Liver (tissue), 3 donors: ENCODE measurements at regions not wholly inside any gene's neighbourhood (a gene's known extent, or its start where the extent isn't known, plus 50 kb on each side); places are given as distances from the start of the nearest gene placed in this dataset.

ENCODE experiments used
- EGR1 ChIP-seq, 2 donors: IDR thresholded peaks; 2 replicates each; pipeline ENCODE4 v1.6.1; 2016 to 2018; ENCODE audit warnings: antibody characterized with exemption in 2 of 2, low read depth in 2 of 2
- HNF4G ChIP-seq: IDR thresholded peaks from 2 replicates; pipeline ENCODE4 v1.6.1; 2016; ENCODE audit warnings: antibody characterized with exemption
- YY1 ChIP-seq: IDR thresholded peaks from 2 replicates; pipeline ENCODE4 v1.6.1; 2016; ENCODE audit warnings: antibody characterized with exemption, mild to moderate bottlenecking
- ZBTB33 ChIP-seq: IDR thresholded peaks from 2 replicates; pipeline ENCODE4 v1.6.1; 2016; ENCODE audit warnings: antibody characterized with exemption
- TF ChIP-seq, protein P1 (sequence below): fragments of 150-350 bp; IDR thresholded peaks from 2 replicates; pipeline ENCODE4 v1.5.1; 2017; ENCODE audit warnings: improper control_type of control experiment, low read depth, low read length; ENCODE audit not compliant: missing input control
- donor health status: healthy.
- donor health status: healthy.

- TF ChIP-seq, protein P1, sequence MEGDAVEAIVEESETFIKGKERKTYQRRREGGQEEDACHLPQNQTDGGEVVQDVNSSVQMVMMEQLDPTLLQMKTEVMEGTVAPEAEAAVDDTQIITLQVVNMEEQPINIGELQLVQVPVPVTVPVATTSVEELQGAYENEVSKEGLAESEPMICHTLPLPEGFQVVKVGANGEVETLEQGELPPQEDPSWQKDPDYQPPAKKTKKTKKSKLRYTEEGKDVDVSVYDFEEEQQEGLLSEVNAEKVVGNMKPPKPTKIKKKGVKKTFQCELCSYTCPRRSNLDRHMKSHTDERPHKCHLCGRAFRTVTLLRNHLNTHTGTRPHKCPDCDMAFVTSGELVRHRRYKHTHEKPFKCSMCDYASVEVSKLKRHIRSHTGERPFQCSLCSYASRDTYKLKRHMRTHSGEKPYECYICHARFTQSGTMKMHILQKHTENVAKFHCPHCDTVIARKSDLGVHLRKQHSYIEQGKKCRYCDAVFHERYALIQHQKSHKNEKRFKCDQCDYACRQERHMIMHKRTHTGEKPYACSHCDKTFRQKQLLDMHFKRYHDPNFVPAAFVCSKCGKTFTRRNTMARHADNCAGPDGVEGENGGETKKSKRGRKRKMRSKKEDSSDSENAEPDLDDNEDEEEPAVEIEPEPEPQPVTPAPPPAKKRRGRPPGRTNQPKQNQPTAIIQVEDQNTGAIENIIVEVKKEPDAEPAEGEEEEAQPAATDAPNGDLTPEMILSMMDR: no peak
- TF ChIP-seq YY1 (no peak), ZBTB33 (no peak), HNF4G (no peak), EGR1 (IDR thresholded peaks at IDR 0.05; ENCODE audit: low read depth in 2 of 2) (no peak)
Observed at GRCh38 chr1:98256700-98257099, 335.9 kb upstream of the DPYD start.
